HG02973 (cell line): ENCODE measurements at regions not wholly inside any gene's neighbourhood (a gene's known extent, or its start where the extent isn't known, plus 50 kb on each side); places are given as distances from the start of the nearest gene placed in this dataset.

ENCODE experiments used
- ATAC-seq: cut with Tn5 transposase; IDR thresholded peaks from one replicate; pipeline ENCODE4 v1.9.1; 2021; ENCODE audit warnings: moderate library complexity; ENCODE audit not compliant: unreplicated experiment

GRCh38 chr10:78383378-78384048 is 349.9 kb downstream of the RPS24 start:
- no peak for ATAC-seq

- no peak for ATAC-seq
Measured at GRCh38 chr10:78384049-78384431, 350.4 kb downstream of the RPS24 start.

GRCh38 chr10:78385599-78385998 is 351.9 kb downstream of the RPS24 start:
- ATAC-seq, result no peak

GRCh38 chr10:78386509-78386908 is 352.8 kb downstream of the RPS24 start:
- no peak for ATAC-seq

GRCh38 chr10:78388331-78389050 is 354.8 kb downstream of the RPS24 start:
- no peak for ATAC-seq

- no peak for ATAC-seq
Measured at GRCh38 chr10:78389419-78389818, 355.8 kb downstream of the RPS24 start.

- no peak for ATAC-seq
Measured at GRCh38 chr10:78390051-78390450, 356.4 kb downstream of the RPS24 start.

- ATAC-seq, result no peak
Measured at GRCh38 chr10:78390817-78391216, 357.2 kb downstream of the RPS24 start.

GRCh38 chr10:78391585-78391984 is 357.9 kb downstream of the RPS24 start:
- no peak for ATAC-seq

GRCh38 chr10:78392197-78392596 is 358.5 kb downstream of the RPS24 start:
- ATAC-seq, result no peak

GRCh38 chr10:78393094-78393493 is 359.4 kb downstream of the RPS24 start:
- ATAC-seq, result no peak

- no peak for ATAC-seq
Measured at GRCh38 chr10:78394047-78394446, 360.4 kb downstream of the RPS24 start.

- ATAC-seq, result no peak
Measured at GRCh38 chr10:78395162-78395561, 361.5 kb downstream of the RPS24 start.

- ATAC-seq, result no peak
Measured at GRCh38 chr10:78396754-78397153, 363.1 kb downstream of the RPS24 start.

GRCh38 chr10:78397786-78398185 is 364.1 kb downstream of the RPS24 start:
- ATAC-seq, result no peak

GRCh38 chr10:78398382-78398781 is 364.7 kb downstream of the RPS24 start:
- ATAC-seq, result no peak

- no peak for ATAC-seq
Measured at GRCh38 chr10:78401624-78402367, 368.1 kb downstream of the RPS24 start.

GRCh38 chr10:78402591-78402990 is 368.9 kb downstream of the RPS24 start:
- ATAC-seq, result no peak

GRCh38 chr10:78403781-78404180 is 370.1 kb downstream of the RPS24 start:
- no peak for ATAC-seq

- no peak for ATAC-seq
Measured at GRCh38 chr10:78404296-78404695, 370.6 kb downstream of the RPS24 start.

- ATAC-seq, result no peak
Measured at GRCh38 chr10:78405231-78405630, 371.6 kb downstream of the RPS24 start.

GRCh38 chr10:78405736-78406135 is 372.1 kb downstream of the RPS24 start:
- ATAC-seq, result no peak
